Uterus (tissue), 3 donors: ENCODE measurements at regions not wholly inside any gene's neighbourhood (a gene's known extent, or its start where the extent isn't known, plus 50 kb on each side); places are given as distances from the start of the nearest gene placed in this dataset.

Experiments used
- DNase-seq, 2 donors: peaks; one replicate each; pipeline ENCODE4 v3.0.0-alpha.2; 2019 to 2020
- H3K27ac ChIP-seq, 2 donors: fragments of 200-600 bp; sonication (generic); 1 replicate in 1 of 2; 2 replicates in 1 of 2; pipeline ENCODE4 v1.5.1; 2016 to 2018
- H3K27me3 ChIP-seq, 2 donors: fragments of 200-600 bp; sonication (generic); one replicate each; pipeline ENCODE4 v1.5.1; 2018 to 2019; ENCODE audit warnings: control low read depth in 1 of 2
- H3K36me3 ChIP-seq, 2 donors: fragments of 200-600 bp; sonication (generic); one replicate each; pipeline ENCODE4 v1.5.1; 2019; ENCODE audit warnings: control low read depth in 1 of 2
- H3K4me1 ChIP-seq, 2 donors: fragments of 200-600 bp; sonication (generic); one replicate each; pipeline ENCODE4 v1.5.1; 2018 to 2019; ENCODE audit warnings: control low read depth in 1 of 2
- H3K4me3 ChIP-seq, 2 donors: fragments of 200-600 bp; sonication (generic); 1 replicate in 1 of 2; 2 replicates in 1 of 2; pipeline ENCODE4 v1.5.1; 2018 to 2019; ENCODE audit warnings: mild to moderate bottlenecking in 1 of 2
- H3K9me3 ChIP-seq, 2 donors: fragments of 200-600 bp; sonication (generic); one replicate each; pipeline ENCODE4 v1.5.1; 2019; ENCODE audit warnings: control low read depth in 1 of 2
- POLR2A ChIP-seq, 2 donors: fragments of 450-650 bp; IDR thresholded peaks; one replicate each; pipeline ENCODE4 v1.6.1; 2016; ENCODE audit warnings: antibody characterized with exemption in 2 of 2, mild to moderate bottlenecking in 1 of 2, moderate library complexity in 1 of 2
- intact Hi-C: fragments of 100-400 bp; cut with DNase I; formaldehyde crosslinking; loops from one replicate; pipeline ENCODE4 v1.15.1; 2023; ENCODE audit warnings: low total_unique reads
- TF ChIP-seq, protein P1 (sequence below), 4 experiments: fragments of 200-600 bp in 2 of 4; fragments of 450-650 bp in 2 of 4; sonication (generic) in 2 of 4; IDR thresholded peaks; one replicate each; pipeline ENCODE4 v1.5.1; 2016 to 2019; ENCODE audit warnings: antibody characterized with exemption in 4 of 4, mild to moderate bottlenecking in 2 of 4, moderate library complexity in 1 of 4
- donor health status: DM: yes; HTN: yes; CAD: no.

DNA sequence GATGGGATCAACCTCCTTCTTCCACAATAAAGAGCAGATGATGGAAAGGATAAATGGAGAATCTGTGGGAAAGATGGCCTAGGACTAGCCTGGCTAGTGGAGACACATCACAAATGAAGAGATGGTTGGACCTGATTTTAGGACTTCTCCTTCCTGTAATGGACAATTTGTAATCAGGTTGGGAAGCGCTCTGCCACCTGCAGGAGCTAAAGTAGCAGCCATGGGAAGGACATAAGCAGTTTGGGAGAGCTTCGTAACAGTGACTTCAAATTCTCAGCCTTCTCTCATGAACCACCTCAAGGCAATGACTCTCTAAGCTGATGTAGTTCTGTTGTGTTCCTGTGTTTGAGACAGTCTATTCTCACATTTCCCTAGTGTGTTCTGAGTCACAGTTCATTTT lies 137.9 kb upstream of the BMP2 start:
- Histone ChIP-seq H3K27ac (no peak overlapping the region), H3K4me3 (no peak overlapping the region), H3K9me3 (no peaks in the 10 kb centered on the region), H3K27me3 (no peaks in the 10 kb centered on the region), H3K36me3 (no peaks in the 10 kb centered on the region), H3K4me1 (no peaks in the 10 kb centered on the region)
- TF ChIP-seq, protein P1, sequence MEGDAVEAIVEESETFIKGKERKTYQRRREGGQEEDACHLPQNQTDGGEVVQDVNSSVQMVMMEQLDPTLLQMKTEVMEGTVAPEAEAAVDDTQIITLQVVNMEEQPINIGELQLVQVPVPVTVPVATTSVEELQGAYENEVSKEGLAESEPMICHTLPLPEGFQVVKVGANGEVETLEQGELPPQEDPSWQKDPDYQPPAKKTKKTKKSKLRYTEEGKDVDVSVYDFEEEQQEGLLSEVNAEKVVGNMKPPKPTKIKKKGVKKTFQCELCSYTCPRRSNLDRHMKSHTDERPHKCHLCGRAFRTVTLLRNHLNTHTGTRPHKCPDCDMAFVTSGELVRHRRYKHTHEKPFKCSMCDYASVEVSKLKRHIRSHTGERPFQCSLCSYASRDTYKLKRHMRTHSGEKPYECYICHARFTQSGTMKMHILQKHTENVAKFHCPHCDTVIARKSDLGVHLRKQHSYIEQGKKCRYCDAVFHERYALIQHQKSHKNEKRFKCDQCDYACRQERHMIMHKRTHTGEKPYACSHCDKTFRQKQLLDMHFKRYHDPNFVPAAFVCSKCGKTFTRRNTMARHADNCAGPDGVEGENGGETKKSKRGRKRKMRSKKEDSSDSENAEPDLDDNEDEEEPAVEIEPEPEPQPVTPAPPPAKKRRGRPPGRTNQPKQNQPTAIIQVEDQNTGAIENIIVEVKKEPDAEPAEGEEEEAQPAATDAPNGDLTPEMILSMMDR (IDR thresholded peaks at IDR 0.05), result no peak
- TF ChIP-seq POLR2A (IDR thresholded peaks at IDR 0.05), result no peak
- DNase-seq, result no peak
- intact Hi-C loops, result no loop called here

- no peak overlapping the region for H3K27ac ChIP-seq
- no peak for TF ChIP-seq POLR2A (IDR thresholded peaks at IDR 0.05)
- TF ChIP-seq, protein P1 (IDR thresholded peaks at IDR 0.05), result no peak
- H3K4me3 ChIP-seq, result no peak overlapping the region
- no peak for DNase-seq
- no peaks in the 10 kb centered on the region for H3K36me3 ChIP-seq
- no peaks in the 10 kb centered on the region for H3K9me3 ChIP-seq
- no peaks in the 10 kb centered on the region for H3K4me1 ChIP-seq
- no peaks in the 10 kb centered on the region for H3K27me3 ChIP-seq
- intact Hi-C loops, result no loop called here
Measured at GRCh38 chr20:6626805-6627204, 140.7 kb upstream of the BMP2 start.

GRCh38 chr20:6623989-6624388 lies 143.5 kb upstream of the BMP2 start:
- no peak for DNase-seq
- no peaks in the 10 kb centered on the region for H3K4me1 ChIP-seq
- H3K27me3 ChIP-seq, result no peaks in the 10 kb centered on the region
- H3K27ac ChIP-seq, result no peak overlapping the region
- H3K9me3 ChIP-seq, result no peaks in the 10 kb centered on the region
- H3K4me3 ChIP-seq, result no peak overlapping the region
- intact Hi-C loops, result no loop called here
- TF ChIP-seq, protein P1 (IDR thresholded peaks at IDR 0.05), result no peak
- TF ChIP-seq POLR2A (IDR thresholded peaks at IDR 0.05), result no peak
- H3K36me3 ChIP-seq, result no peaks in the 10 kb centered on the region

DNA sequence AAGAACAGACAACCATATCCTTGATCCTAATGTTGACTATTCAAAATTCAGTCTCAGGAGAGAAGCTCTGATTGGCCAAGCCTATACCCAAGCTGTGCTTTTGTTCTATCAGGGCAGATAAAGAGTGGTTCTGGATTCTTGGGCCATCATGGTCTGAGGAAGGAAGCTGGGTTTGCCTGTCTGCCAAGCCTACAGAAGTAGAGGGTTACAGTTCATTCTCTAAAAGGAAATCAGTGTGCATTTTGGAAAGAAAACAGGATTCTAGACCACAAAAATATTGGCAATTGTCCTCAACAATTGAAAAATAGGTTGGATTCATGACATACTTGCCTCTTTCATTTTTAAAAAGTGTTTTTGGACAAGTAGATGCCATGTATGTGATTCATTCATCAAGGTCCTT lies 145.4 kb upstream of the BMP2 start:
- Histone ChIP-seq H3K27ac (no peak overlapping the region), H3K4me3 (no peak overlapping the region), H3K27me3 (no peaks in the 10 kb centered on the region), H3K36me3 (no peaks in the 10 kb centered on the region), H3K4me1 (no peaks in the 10 kb centered on the region), H3K9me3 (no peaks in the 10 kb centered on the region)
- DNase-seq, result no peak
- no peak for TF ChIP-seq POLR2A (IDR thresholded peaks at IDR 0.05)
- TF ChIP-seq, protein P1 (IDR thresholded peaks at IDR 0.05), result no peak
- intact Hi-C loops, result no loop called here

DNA sequence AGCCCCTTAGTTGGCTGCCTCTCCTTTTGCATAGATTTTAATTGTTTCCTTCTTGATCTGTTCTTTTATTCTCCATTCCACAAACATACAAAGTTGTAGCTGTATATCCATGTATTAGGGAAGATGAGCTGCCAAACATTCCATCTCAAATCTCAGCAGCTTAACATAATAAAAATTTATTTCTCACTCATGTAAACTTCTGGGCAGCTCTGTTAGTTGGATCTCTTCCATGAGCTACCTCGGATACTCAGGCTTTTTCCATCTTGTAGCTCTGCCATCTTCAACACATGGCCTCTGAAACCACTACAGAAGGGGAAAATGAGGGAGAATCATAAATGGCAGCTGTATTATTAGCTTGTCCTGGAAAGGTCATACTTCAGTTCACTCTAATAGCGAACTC lies 149.4 kb upstream of the BMP2 start:
- Histone ChIP-seq H3K27ac (no peak overlapping the region), H3K4me3 (no peak overlapping the region), H3K9me3 (no peaks in the 10 kb centered on the region), H3K27me3 (no peaks in the 10 kb centered on the region), H3K4me1 (no peaks in the 10 kb centered on the region), H3K36me3 (no peaks in the 10 kb centered on the region)
- intact Hi-C loops, result no loop called here
- TF ChIP-seq, protein P1 (IDR thresholded peaks at IDR 0.05), result no peak
- no peak for TF ChIP-seq POLR2A (IDR thresholded peaks at IDR 0.05)
- DNase-seq, result no peak
